Right lobe of liver (tissue), 6 donors: ENCODE measurements at regions not wholly inside any gene's neighbourhood (a gene's known extent, or its start where the extent isn't known, plus 50 kb on each side); places are given as distances from the start of the nearest gene placed in this dataset.
A peak's percentile ranks its signal among the peaks of the same experiment; 100 is the strongest.

Experiments
- ATAC-seq, 4 donors: fragments of 200-7000 bp; cut with Tn5 transposase; one replicate each; pipeline ENCODE4 v1.9.1; 2020; ENCODE audit warnings: mild to moderate bottlenecking in 4 of 4, moderate library complexity in 4 of 4
- DNase-seq, 3 donors: peaks; one replicate each; pipeline ENCODE4 v3.0.0-alpha.2; 2020
- H3K27ac ChIP-seq, 3 donors: fragments of 200-600 bp; one replicate each; pipeline ENCODE4 v1.8.0; 2022
- H3K27me3 ChIP-seq, 2 donors: fragments of 200-600 bp; one replicate each; pipeline ENCODE4 v1.8.0; 2022
- H3K36me3 ChIP-seq, 4 donors: fragments of 200-600 bp; sonication (generic) in 1 of 4; one replicate each; pipeline versions ENCODE4 v1.5.1 to v1.8.0; 2017 to 2022; ENCODE audit warnings: control low read depth in 1 of 4
- H3K4me1 ChIP-seq, 4 donors: fragments of 200-600 bp; sonication (generic) in 1 of 4; one replicate each; pipeline versions ENCODE4 v1.5.1 to v1.8.0; 2017 to 2022; ENCODE audit warnings: control low read depth in 1 of 4
- H3K4me3 ChIP-seq, 3 donors: fragments of 200-600 bp; one replicate each; pipeline ENCODE4 v1.8.0; 2022
- H3K9me3 ChIP-seq, 4 donors: fragments of 200-600 bp; sonication (generic) in 1 of 4; one replicate each; pipeline versions ENCODE4 v1.5.1 to v1.8.0; 2017 to 2022; ENCODE audit warnings: control low read depth in 1 of 4
- CTCF ChIP-seq, 4 donors: fragments of 200-600 bp in 3 of 4; fragments of 450-650 bp in 1 of 4; IDR thresholded peaks; one replicate each; pipeline versions ENCODE4 v1.5.1 to v1.8.0; 2016 to 2022; ENCODE audit warnings: antibody characterized with exemption in 4 of 4, mild to moderate bottlenecking in 2 of 4
- POLR2A ChIP-seq: fragments of 450-650 bp; IDR thresholded peaks from one replicate; pipeline ENCODE4 v1.6.1; 2017; ENCODE audit warnings: antibody characterized with exemption, mild to moderate bottlenecking
- WGBS: methylation state at CpG from one replicate; pipeline ENCODE4 v1.1.6; 2018; ENCODE audit warnings: low coverage, low lambda C conversion rate; ENCODE audit not compliant: insufficient coverage; ENCODE audit errors: missing lambda C conversion rate; 5-methylcytosine and 5-hydroxymethylcytosine counted together
- intact Hi-C, 2 donors: fragments of 100-400 bp; cut with DNase I; formaldehyde crosslinking; loops; one replicate each; pipeline versions ENCODE4 v1.11.2 to v1.14.1; 2022
- donor health status: DM: no; HTN: yes; CAD: no.
- donor health status: DM: no; HTN: no; CAD: no.
- donor health status: DM: no; HTN: no; CAD: no.
- donor health status: DM: no; HTN: yes; CAD: no.
- donor health status: DM: no; HTN: yes; CAD: no.

- H3K27ac ChIP-seq: no peak overlapping the region
Measured at GRCh38 chrX:39688576-39689375, 409.0 kb downstream of the BCOR start.

DNA sequence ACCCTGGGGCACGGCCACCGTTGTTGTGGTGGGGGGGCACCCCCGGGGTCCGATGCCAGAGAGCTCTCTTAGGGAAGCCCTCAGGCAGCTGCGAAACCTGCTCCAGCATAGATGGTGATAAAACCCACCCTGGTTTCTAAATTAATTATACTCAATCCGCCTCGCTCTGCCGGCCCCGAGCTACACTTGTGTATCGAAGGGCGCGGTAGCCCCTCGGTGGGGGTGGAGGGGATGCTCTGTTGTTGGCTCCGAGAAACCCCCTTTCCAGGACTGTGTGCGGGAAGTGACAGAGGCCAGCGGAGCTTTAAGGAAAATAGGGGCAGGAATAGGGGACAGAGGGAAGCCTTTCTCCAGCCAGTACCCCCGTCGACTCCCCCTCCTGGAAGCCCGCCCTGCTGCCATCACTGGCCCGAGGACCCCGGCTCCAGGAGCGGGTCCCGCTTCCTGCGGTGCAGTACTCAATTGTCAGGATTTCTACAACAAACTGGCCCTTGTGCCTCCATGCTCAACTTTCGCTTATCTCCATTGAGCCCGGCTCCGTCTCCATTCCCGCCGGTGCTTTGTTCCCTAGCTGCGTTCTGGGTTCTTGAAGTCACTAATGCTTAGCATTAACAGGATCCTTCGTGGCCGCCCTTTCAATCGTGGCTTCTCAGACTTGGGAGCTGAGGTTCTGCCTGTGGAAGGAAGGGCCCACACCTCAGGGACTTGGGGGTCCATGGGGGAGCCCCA is 408.2 kb downstream of the BCOR start:
- 34% methylated on average over 13 of the region's 33 CpGs for WGBS
- Histone ChIP-seq H3K27me3 (no peaks in the 10 kb centered on the region), H3K9me3 (no peaks in the 10 kb centered on the region), H3K36me3 (no peaks in the 10 kb centered on the region), H3K4me1 (no peaks in the 10 kb centered on the region), H3K27ac (no peak overlapping the region), H3K4me3 (peak overlapping the region; percentile 12 to 49 (median 42))
- ATAC-seq (peak in 1 of 4 donors; percentile 3), DNase-seq (no peak)
- TF ChIP-seq POLR2A: no peak
- TF ChIP-seq CTCF (IDR thresholded peaks at IDR 0.05): no peak
- intact Hi-C loops: no loop called here

More at GRCh38 chrX:39688576-39689375, 409.0 kb downstream of the BCOR start:
- Histone ChIP-seq H3K4me3 (peak overlapping the region; percentile 12 to 49 (median 42)), H3K27me3 (no peaks in the 10 kb centered on the region), H3K9me3 (no peaks in the 10 kb centered on the region), H3K4me1 (no peaks in the 10 kb centered on the region), H3K36me3 (no peaks in the 10 kb centered on the region)
- ATAC-seq (peak; percentile 89 to 95 (median 93)), DNase-seq (peak; percentile 64 to 73 (median 66))
- intact Hi-C loops: no loop called here
- TF ChIP-seq CTCF (IDR thresholded peaks at IDR 0.05) (no peak), POLR2A (no peak)
- no CpG with 5 or more reads among the region's 101 CpGs for WGBS

GRCh38 chrX:39690541-39691415 is 407.0 kb downstream of the BCOR start:
- intact Hi-C loops: no loop called here
- H3K27ac ChIP-seq: no peak overlapping the region
- no peaks in the 10 kb centered on the region for H3K9me3 ChIP-seq
- TF ChIP-seq CTCF (IDR thresholded peaks at IDR 0.05) (no peak), POLR2A (no peak)
- H3K36me3 ChIP-seq: no peaks in the 10 kb centered on the region
- H3K4me1 ChIP-seq: no peaks in the 10 kb centered on the region
- DNase-seq: no peak
- H3K4me3 ChIP-seq: no peak overlapping the region
- WGBS: 83% methylated on average over 12 of the region's 13 CpGs
- H3K27me3 ChIP-seq: no peaks in the 10 kb centered on the region
- ATAC-seq: no peak

DNA sequence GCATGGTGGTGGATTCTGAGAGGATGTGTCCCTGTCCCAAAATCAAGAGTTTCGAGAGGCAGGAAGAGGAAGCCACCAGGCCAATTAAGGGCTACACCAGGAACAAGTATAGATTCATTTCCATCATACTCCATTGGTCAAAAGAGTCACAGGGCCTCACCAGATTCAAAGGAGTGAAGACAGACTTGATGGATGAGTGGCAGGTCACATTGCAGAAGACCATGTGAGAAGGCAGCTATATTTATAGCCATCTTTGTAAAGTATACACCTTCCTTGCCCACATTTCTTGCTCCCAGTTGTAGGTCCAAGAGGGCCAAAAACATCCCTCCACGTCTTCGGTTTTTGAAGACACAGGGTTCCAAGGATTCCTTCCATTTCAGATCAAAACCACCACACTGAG is 406.0 kb downstream of the BCOR start:
- ATAC-seq (no peak), DNase-seq (no peak)
- H3K9me3 ChIP-seq: no peaks in the 10 kb centered on the region
- no peak overlapping the region for H3K4me3 ChIP-seq
- H3K27me3 ChIP-seq: no peaks in the 10 kb centered on the region
- H3K27ac ChIP-seq: no peak overlapping the region
- H3K4me1 ChIP-seq: no peaks in the 10 kb centered on the region
- no peak for TF ChIP-seq POLR2A
- no peak for TF ChIP-seq CTCF (IDR thresholded peaks at IDR 0.05)
- H3K36me3 ChIP-seq: no peaks in the 10 kb centered on the region
- 52% methylated on average over 3 of the region's 3 CpGs for WGBS
- intact Hi-C loops: no loop called here
